22Rv1 (cell line): ENCODE measurements at regions not wholly inside any gene's neighbourhood (a gene's known extent, or its start where the extent isn't known, plus 50 kb on each side); places are given as distances from the start of the nearest gene placed in this dataset.

Source experiments
- ZFX ChIP-seq: fragments of 450-650 bp; IDR thresholded peaks from 2 replicates; pipeline ENCODE4 v1.6.1; 2017; ENCODE audit warnings: antibody characterized with exemption, borderline replicate concordance
- TF ChIP-seq, protein P1 (sequence below): fragments of 450-650 bp; IDR thresholded peaks from 2 replicates; pipeline ENCODE4 v1.5.1; 2017; ENCODE audit warnings: mild to moderate bottlenecking

DNA sequence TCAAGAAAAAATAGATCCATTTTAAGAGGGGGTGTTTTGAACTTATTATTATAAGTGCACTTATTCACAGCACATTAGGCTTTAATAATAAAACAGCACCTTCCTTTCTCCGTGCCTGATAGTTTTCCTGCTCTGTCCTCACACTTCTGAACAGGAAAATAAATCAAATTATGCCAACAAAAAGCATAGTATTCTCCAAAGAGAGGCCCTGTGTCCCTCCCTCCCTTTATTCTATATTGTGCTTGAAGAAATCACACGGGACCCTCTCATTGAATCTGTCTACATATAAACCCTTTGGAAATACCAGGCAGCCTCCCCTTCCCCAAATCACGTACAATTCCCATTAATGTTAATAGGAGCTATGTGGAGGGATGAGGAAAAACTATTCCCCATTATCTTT lies 462.9 kb upstream of the NRSN1 start:
- TF ChIP-seq, protein P1, sequence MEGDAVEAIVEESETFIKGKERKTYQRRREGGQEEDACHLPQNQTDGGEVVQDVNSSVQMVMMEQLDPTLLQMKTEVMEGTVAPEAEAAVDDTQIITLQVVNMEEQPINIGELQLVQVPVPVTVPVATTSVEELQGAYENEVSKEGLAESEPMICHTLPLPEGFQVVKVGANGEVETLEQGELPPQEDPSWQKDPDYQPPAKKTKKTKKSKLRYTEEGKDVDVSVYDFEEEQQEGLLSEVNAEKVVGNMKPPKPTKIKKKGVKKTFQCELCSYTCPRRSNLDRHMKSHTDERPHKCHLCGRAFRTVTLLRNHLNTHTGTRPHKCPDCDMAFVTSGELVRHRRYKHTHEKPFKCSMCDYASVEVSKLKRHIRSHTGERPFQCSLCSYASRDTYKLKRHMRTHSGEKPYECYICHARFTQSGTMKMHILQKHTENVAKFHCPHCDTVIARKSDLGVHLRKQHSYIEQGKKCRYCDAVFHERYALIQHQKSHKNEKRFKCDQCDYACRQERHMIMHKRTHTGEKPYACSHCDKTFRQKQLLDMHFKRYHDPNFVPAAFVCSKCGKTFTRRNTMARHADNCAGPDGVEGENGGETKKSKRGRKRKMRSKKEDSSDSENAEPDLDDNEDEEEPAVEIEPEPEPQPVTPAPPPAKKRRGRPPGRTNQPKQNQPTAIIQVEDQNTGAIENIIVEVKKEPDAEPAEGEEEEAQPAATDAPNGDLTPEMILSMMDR, result no peak
- no peak for TF ChIP-seq ZFX
